NCI-H1694 treated with DMSO at 0.1 percent for 48 hours (cell line): ENCODE measurements at regions not wholly inside any gene's neighbourhood (a gene's known extent, or its start where the extent isn't known, plus 50 kb on each side); places are given as distances from the start of the nearest gene placed in this dataset.
"Not testable (repeated sequence)": the region's sequence is repeated elsewhere in the genome, so short reads cannot be mapped to it uniquely, and the experiment has no call there.

Experiments
- DNase-seq: peaks from one replicate; lab custom pipeline; 2025; lab: John Stamatoyannopoulos, UW

DNA sequence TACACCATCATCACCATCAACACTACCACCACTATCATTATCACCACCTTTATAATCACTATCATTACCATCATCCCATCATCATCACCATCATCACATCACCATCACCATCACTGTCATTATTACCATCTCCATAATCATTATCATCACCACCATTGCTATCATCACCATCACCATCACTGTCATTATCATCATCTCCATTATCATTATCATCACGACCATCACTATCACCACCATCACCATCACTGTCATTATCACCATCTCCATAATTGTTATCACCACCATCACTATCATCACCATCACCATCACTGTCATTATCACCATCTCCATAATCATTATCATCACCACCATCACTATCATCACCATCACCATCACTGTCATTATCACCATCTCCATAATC is 279.6 kb upstream of the HS6ST1 start:
- not testable (repeated sequence) for DNase-seq

DNA sequence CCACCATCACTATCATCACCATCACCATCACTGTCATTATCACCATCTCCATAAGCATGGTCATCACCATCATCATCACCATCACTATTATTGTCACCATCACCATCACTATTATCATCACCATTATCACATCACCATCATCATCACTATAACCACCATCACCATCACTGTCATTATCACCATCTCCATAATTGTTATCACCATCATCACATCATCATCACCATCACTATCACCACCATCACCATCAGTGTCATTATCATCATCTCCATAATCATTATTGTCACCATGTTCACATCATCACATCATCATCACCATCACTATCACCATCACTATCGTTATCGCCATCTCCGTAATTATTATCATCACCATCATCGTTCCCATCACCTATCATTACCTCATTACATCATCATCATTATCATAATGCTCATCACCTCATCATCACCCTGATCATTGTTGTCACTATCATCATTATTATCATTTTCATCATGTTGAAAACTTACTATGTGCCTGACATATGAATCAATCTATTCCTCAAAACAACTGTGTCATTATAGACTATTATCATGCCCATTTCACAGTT is 280.3 kb upstream of the HS6ST1 start:
- no peak for DNase-seq

DNA sequence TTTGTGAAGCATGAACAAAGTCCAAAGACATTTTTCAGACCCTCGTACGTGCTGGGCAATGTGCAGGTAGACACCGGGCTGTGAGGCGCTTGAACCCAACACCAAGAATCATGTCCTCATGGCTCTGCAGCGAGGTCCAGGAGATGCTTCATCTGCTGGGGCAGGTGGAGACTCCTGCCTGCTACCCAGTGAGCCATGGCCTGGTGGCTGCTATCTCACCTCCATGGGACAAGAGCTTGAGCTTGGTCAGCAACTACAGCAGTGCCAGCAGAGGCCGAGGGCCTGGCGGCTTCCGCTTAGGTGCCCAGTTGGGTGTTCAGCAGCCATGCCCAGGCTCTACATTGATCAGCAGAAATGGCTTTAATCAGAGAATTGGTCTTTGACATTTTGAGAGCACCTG is 281.0 kb upstream of the HS6ST1 start:
- no peak for DNase-seq

DNA sequence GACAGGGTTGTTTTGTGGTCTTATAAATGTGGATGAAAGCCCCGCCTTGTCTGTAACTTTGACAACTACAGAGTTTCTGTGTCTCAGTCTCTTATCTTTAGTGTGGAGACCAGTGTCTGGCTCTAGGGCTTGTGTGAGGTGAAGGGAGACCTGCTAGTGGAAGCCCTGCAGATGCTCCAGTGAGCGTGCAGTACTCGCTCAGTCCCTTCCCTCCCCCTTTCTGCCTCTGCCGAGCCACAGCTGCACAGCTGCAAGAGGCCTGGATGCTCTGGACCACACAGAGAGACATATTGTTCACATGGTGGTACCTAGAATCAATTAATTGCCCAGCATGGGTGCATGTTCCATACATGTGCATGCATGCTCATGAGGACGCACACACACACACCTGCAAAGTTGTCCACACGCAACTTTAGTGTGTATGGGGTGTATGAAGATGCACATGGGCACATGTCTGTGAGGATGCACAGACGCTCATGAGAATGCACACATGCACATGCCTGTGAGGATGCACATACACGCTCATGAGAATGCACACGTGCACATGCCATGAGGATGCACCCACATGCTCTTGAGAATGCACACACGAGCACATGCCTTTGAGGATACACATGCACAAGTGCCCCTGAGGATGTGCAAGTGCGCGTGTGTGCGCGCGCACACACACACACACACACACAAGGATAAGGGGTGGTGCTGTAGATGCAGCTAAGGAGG is 282.1 kb upstream of the HS6ST1 start:
- DNase-seq = no peak

DNA sequence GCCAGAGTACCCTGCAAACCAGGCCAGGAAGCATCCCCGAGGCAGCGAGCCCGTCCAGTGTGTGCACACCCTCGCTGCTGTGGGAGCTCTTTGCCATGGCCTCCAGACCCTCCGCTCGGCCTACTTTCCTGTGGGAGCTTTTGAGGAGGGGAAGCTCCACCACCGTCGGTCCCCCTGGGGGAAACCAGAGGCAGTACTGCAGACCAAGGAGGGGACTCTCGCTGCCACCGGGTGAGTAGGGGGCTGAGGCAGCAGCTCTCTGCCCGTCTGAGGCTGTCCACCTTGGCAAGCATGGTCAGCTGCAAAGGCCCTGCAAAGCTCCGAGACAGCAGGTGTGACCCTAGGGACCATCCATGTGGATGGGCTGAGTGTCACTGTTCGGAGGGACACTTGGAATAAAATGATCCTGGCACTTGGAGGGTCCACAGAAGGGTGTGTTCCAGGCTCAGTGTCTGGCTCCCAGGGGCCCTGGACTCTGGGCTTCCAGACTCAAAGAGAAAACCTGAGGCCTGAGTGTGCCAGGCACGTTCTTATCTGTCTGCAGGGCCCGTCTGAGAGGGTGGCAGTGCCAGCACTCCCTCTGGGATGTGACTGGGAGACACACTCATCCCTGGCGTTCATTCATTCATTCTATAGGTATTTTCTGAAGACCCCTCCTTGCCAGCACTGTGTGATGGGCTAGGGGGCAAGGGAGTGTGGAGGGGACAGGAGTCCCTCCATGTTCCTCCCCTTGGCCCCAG is 282.8 kb upstream of the HS6ST1 start:
- DNase-seq = no peak

DNA sequence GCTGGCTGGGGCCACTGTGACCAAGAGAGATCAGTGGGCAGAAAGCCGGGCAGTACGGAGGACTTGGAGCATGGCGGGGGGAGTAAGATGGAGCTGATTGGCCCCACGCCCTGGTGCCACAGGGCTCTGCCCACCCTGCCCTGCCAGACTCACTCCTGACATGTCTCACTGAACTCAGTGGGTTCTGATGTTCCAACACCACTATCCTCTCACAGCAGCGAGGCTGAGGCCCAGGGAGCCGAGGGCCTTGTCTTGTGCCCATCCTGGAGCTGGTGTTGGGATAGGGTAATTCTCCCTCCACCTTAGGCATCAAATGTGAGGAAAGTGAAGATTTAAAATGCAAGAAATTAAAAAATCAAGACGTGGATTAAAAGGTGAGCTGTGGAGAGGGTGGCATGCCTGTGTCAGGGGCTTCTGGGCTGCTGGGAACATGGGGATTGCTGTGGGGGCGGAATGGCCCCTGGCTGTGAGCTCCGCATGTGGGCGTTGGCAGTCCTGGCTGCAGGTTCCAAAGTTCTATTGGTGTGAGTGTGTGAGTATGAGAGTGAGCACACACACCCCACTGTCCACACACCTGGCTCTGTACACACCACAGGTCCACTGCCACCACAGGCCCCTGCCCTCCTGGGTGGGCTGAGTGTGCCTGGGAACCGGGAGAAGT is 283.5 kb upstream of the HS6ST1 start:
- no peak for DNase-seq

DNA sequence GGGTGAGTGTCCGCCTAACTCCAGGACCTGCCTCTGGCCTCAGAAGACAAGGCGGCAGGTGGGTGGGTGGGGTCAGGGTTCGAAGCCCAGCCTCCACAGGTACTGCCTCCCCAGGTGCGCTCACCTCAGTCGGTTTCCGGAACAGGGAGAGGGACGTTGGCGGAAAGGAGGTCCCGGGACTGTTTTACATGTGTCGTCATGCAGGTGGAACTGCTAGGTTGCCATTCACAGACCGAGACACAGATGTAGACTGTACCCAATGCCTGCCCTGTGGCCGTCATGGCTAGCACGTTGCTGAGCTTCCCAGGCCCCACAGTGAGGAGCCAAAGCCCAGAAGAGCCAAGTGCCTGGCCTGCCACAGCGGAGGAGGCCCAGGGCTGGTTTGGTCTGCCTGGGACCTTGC is 284.0 kb upstream of the HS6ST1 start:
- no peak for DNase-seq

DNA sequence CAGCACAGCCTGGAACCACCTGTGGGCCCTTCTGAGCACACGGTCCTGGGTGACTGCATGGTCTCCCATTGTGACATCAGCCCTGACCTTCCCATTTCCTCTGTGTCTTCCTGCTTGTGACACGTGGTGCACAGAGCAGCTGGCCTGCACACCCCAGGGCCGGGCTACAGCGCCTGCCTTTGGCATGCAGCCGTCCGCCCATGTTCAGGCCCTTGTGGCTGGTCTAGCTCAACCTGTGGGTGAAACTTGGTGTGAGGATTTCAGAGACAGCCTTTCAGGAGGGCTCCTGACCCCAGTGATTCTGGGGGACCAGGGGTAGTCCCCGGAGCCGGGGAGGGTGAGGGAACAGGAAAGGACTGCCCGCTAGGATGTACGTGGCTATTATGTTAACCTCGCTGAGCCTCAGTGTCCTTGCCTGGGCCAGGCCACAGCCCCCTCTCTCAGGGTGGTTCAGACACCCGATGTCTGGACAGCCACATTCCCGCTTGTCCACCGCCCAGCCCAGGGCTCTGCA is 284.8 kb upstream of the HS6ST1 start:
- DNase-seq = no peak

DNA sequence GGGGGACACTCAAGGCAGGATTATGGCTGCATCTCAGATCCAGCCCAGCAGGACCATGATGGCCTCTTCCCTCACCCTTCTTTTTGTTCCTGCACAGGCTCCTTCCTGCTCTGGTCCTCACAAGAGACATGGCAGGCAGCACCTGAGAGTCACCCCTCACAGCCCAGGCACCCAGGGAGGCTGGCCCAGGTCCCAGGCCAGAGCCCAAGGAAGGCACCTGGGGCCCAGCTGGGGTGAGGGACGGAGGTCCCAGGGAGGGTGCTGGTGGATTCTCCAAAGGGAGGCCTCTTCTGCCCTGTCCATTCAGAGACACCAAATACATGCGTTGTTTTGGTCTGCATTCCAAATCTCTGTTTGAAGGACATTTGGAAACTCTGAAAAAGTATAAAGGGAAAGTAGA is 285.4 kb upstream of the HS6ST1 start:
- no peak for DNase-seq

DNA sequence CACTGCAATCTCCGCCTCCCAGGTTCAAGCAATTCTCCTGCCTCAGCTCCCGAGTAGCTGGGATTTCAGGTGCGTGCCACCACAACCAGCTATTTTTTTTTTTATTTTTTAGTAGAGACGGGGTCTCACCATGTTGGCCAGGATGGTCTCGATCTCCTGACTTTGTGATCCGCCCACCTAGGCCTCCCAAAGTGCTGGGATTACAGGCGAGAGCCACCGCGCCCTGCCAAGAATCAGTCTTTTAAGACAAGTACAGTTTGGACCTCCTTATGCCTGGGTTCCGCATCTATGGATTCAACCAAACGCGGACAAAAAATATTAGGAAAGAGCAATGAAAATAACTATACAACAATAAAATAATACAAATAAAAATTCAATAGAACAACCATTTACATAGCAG is 285.9 kb upstream of the HS6ST1 start:
- DNase-seq = not testable (repeated sequence)

DNA sequence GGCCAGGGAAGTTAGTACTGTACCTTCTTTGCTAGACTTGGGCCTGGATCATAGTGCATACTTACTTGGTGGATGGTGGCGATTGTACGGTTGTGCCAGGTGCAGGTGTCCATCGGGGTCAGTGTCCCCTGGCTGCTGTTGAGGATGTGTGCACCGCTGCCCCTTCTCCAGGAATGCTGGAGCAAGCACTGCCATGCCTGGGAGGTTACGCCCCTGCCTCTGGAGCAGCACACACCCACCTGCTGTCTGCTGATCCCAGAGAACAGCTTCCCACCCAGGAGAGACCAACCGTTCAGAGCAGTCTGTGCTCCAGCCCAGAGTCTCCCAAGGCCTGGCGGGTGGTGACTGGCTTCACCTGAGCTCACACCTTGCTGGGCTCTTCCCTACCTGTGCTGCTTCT is 286.8 kb upstream of the HS6ST1 start:
- DNase-seq = no peak

DNA sequence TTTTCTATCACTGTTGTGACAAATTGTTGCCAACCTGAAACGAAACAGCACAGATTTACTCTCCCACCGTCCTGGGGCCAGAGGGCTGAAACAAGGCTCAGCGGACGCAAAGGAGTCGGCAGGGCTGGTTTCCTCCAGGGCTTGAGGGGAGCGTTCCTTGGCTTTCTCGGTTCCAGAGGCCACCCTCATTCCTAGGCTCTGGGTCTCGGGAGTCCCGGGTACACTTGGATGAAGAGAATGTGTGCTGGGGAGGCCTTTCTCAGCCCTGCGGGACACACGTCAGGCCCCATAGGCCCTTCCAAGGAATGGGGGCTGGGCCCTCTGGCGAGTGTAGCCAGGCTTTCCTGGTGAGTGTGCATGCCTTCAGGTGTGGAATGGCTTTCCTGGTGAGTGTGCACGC is 287.3 kb upstream of the HS6ST1 start:
- no peak for DNase-seq

DNA sequence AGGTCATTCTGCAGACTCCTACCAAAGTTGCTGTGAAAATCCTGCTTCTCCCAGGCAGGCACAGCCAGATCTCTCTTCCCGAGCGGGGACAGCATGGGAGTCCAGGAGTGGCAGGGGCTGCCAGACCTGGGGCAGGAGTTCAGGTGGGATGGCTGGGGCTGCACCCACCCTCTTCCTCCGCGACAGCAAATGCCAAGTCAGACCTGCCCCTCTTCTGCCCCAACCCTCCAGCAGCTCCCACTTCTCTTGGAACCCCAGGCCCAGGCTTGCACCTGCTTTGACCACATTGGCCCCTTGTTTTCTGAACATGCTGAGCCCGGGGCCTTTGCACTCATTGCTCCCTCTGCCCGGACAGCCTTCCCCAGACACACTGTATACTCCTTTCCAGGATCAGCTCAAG is 288.2 kb upstream of the HS6ST1 start:
- no peak for DNase-seq

DNA sequence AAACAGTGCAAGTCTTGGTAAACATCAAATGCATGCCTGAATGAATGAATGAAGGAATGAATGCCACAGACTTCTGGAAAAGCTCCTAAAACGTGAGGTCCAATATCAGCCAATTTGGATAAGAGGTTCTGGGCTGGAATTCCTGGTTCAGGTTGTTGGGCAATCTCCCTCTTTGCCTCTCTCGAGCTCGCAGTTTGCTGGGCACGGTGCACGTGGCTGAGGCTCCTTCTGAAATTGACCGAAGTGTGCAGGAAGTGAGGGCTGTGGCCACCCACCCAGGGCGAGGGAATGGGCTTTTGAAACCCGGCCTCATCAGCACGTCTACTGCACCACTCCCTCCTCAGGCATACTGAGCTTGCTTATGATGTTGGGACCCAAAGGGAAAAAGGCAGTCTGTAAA is 288.8 kb upstream of the HS6ST1 start:
- no peak for DNase-seq

DNA sequence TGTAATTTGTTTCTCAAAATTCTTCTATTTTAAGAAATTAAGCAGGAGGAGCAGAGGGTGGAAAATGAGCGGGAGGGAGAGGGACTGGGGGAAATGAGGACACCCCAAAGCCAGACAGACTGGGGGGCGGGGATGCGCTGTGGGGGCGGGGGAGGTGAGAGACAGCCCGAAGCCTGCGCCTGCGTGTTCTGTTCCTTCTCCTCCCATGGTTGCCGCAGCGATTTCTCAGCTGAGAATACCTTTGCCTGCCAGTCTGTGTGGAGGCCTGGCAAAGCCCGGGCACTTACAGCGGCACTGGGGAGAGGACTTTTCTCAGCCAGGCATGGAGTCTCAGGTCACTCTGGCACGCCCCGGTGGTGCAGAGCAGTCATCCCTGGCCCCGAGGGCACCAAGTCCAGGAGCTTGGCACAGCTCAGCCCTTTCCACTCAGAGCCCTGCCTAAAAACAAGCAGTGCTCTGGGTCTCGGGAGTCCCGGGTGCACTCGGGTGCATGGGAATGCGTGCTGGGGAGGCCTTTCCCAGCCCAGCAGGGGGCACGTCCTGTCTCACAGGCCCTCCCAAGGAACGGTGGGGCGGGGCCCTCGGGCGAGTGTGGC is 289.3 kb upstream of the HS6ST1 start:
- no peak for DNase-seq

DNA sequence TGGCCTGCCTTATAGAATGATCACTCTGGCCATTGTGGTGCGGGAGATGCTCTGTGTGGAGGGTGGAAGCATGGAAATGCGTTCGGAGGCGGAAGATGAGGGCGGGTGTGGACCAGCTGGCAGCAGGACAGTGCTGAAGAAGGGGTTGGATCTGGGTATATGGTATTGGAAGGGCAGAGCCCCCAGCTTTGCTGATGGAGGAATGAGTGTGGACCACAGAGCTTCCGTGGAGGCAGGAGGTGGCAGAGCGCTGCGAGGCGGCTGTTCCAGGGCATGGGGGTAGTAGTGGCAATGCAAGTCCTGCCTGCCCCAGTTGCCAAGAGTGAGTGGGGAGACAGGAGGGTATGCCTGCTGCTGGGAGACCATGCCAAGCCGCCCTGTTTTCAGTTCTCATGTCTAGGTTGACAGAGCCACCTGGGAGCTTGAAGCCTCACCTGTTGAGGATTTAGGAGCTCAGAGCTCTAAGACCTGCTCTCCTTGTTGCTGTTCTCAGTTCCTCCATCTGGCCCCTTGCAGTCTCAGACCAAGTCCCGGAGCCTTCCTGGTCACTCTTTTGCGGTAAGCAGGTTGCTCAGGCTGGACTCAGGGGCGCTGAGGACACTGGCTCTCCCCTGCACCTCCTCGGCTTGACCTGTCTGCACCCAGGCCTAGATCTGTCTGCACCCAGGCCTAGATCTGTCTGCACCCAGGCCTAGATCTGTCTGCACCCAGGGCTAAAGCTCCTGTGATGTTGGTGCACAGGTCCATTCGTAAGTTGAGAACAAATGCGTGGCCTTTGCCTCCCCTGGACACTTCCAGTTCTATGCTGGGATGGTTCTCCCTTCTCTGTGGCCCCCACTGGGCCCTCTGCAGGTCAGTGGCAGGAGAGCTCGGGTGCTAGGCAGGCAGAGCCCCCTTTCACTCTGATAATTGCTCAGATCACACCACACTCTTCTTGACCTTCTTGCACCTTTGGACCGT is 290.5 kb upstream of the HS6ST1 start:
- DNase-seq = no peak

DNA sequence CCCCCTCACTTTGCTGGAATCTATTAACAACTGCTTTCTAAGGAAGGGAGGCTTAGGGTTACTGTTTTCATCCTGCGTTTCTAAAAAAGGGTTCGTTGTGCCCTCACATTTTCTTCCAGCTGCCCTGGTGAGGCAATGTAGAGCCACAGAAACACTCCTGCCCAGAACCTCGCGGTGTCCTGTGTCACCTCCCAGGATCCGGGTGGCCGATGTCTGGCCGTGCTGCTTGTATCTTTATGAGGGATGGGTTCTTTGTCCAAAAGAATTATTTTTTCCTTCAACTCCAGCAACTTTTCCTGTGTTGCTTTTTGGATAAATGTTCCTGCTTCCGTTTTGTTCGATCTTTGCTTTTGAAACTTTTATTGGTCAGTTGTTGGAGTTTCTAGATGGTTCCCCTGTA is 291.8 kb upstream of the HS6ST1 start:
- DNase-seq = no peak

DNA sequence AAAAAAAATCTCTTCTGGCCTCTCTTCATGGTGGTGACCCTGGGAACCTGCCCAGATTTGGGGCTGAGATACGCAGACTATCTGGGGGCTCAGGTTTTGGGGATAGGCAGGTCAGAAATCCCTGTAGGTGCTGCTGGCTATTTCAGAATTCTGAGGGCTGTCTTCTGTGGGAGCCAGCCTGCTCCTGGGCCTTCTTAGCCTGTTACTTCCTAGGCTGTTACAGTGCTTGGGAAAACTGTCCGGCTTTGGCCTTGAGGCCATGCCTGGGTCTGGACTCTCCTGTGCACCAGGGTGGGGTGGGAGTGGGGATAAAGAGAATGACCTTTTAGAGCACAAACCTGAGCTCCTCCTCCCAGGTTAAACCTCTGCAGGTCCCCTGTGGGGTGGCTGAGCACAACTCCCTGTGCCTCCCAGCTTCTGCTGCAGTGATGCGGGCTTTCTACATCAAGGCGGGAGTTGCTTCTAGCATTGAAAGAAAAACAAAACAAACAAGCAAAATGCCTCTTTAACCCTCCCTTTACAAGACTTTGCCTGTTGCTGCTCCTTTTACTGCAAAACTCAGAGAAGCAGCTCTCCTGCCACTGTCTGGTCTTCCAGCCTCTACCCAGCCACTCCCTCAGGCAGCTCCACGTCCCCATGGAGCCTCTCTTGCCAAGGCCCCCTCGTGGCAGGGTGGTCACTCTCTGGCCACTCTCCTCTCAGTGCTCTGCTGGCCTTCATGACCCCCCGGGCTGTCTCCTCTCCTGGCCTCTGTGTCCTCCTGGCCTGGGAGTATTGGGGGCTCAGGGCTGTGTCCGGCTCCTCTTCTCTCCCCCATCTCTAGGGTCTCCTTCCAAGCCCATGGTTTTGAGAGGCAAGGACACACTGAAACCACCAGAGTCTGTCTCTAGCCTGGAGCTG is 293.0 kb upstream of the HS6ST1 start:
- DNase-seq = no peak

DNA sequence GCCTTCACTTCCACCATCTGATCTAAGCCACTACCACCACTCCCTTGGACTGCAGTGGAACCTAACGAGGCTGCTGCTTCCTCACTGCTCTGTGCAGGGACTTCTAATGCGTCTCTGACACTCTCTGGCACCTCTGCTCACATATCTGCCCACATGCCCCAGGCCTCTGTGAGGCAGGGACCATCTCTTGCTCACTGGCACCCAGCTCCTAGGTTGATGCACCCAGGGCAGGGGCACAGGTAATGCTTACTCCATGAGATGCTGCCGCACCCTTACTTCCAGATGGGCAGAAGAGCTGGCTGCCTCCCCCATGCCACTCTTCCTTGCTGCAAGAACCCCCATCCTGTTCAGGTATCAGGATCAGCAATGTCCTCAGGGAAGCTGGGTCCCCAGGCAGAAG is 294.0 kb upstream of the HS6ST1 start:
- no peak for DNase-seq

DNA sequence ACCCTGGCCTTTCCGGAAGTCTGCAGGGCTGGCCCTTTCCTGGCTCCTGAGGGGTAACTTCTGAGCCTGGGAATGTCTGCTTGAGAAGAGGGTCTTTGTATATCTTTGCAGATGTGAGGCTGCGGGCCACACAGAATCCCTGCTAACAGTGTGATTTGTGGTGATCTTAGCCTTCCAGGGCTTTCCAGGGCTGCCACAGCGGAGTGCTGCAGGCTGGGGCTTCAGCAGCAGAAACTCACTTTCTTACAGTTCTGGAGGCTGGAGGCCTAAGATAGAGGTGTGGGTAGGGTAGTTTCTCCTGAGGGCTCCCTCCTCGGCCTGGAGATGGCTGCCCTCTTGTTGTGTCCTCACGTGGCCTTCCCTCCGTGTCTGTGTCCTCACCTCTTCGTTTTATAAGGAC is 294.7 kb upstream of the HS6ST1 start:
- no peak for DNase-seq
